GM18502 (cell line): ENCODE measurements at regions not wholly inside any gene's neighbourhood (a gene's known extent, or its start where the extent isn't known, plus 50 kb on each side); places are given as distances from the start of the nearest gene placed in this dataset.

Experiments
- ATAC-seq: cut with Tn5 transposase; IDR thresholded peaks from one replicate; pipeline ENCODE4 v1.9.1; 2021; ENCODE audit warnings: mild to moderate bottlenecking; ENCODE audit not compliant: unreplicated experiment, poor library complexity

- ATAC-seq: no peak
Measured at GRCh38 chr3:84439476-84439875, 519.3 kb upstream of the CADM2 start.

GRCh38 chr3:84440291-84440690, 518.5 kb upstream of the CADM2 start:
- no peak for ATAC-seq

DNA sequence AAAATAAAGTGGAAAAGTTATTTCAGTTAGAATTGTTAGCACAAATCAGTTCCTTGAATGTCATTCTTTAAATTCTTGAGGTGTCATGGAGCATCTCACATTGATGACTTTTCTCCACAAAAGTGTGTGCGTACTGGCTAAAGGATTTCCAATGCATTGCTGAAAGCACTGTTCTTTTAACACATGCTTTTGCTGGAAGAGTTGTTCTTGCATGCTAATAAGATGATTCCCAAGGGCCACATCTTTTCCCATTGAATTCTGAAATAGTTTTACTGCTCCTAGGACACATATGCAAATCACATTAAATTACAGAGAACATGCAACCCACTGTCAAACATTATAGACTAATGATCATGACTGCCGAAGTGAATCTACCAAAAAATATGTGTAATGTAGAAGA, 516.3 kb upstream of the CADM2 start:
- no peak for ATAC-seq

DNA sequence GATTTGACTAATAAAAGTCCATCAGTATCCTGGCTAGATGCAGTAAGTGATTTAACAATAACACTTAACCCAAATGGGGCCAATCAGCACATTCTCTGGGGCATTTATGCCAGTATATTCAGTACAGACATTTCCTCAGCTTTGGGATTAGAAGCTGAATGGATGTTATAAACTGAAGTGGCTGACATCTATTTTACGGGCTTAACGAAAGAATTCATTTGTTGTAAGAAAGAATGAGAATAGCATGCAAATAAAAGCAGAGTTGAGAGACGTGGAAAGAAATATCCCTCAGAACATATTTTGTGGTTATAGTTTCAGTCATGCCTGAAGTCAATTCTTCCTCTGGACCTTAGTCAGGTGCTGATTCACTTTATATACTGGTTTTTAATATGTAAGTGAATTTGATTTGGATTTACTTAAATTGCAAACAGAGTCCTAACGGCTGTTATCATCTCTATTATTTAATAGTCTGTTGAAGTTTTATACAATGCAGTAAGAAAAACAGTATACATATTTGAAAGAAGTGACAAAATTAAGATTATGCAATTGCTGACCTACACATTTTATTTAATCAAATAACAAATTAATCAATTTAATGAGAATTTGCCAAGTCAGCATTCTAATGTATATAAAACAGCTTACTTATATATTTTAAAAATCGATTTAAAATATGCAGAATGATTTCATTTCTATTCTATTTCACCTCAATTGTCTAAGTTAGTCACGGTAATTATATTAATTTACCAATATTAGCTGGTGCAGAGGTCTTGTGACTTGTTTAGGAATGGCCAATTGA, 513.9 kb upstream of the CADM2 start:
- ATAC-seq: no peak

- ATAC-seq: no peak
Measured at GRCh38 chr3:84487296-84487695, 471.5 kb upstream of the CADM2 start.

- ATAC-seq: no peak
Measured at GRCh38 chr3:84504761-84505160, 454.0 kb upstream of the CADM2 start.

GRCh38 chr3:84510007-84510406, 448.8 kb upstream of the CADM2 start:
- no peak for ATAC-seq

DNA sequence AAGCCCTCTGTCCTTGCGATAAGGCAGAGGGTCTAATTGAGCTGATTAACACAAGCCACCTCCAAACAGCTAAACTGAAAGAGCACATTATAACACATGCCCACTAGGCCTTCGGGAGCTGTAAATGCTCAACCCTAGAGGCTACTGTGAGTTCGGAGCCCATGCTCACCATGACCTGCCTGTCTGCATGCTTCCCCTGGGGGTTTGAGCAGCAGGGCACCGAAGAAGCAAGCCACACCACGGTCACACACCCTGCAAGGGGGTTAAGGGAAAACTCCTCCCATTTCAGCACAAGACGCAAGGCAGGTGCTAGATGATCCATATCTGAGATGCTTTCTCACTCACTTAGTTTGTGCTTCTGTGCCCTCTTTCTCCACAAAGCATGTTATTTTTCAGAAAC, 435.9 kb upstream of the CADM2 start:
- ATAC-seq: no peak

- no peak for ATAC-seq
Measured at GRCh38 chr3:84536916-84537315, 421.9 kb upstream of the CADM2 start.

DNA sequence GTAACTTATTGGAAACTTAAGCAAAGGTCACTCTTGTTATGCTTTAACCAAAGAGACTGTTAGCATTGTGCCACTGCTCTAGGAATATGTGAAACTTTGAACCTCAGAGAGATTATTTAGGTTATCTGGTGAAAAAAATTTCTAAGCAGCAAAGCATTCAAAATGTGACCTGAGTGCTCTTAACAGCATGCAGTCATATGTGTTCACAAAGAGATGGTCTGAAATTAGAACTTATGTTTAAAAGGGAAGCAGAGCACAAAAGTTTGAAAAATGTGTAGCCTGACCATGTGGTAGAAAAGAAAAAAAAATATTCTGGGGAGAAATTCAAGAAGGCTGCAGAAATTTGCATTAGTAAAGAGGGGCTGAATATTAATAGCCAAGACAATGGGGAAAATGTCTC, 420.2 kb upstream of the CADM2 start:
- ATAC-seq: no peak

DNA sequence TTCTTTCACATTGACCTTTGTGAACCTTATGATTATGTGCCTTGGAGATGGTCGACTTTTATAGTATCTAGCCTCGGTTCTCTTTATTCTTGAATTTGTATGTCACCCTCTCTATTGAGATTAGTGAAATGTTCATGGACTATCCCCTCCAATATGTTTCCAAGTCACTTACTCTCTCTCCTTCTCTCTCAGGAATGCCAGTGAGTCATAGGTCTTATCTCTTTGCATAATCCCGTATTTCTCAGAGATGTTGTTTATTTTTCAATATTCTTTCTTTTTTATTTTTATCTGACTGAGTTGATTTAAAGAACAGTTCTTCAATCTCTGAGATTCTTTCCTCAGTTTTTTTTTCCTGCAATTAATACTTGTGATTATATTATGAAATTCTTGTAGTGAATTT, 411.6 kb upstream of the CADM2 start:
- no peak for ATAC-seq

- ATAC-seq: peak; percentile 99
Measured at GRCh38 chr3:84547971-84548970, 410.5 kb upstream of the CADM2 start.

DNA sequence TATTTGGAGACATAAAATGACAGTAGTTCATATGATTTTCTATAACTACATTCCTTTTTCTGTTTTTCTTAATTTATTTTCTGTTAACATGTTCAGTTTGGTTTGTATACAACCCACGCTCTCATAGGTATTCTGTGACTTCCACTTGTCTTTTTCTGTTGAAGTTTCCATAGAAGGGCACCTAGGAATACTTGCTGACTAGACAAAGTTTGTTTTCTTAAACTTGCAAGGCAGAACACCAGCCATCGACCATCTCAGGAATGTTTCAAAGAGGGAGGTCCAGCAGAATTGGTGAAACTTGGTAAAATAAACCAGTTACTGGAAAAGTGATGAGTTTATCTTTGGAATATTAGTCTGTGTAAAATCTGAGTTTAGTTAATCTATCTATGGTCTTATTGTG, 403.2 kb upstream of the CADM2 start:
- no peak for ATAC-seq

GRCh38 chr3:84566256-84566655, 392.5 kb upstream of the CADM2 start:
- ATAC-seq: no peak

GRCh38 chr3:84567796-84568195, 391.0 kb upstream of the CADM2 start:
- ATAC-seq: no peak

DNA sequence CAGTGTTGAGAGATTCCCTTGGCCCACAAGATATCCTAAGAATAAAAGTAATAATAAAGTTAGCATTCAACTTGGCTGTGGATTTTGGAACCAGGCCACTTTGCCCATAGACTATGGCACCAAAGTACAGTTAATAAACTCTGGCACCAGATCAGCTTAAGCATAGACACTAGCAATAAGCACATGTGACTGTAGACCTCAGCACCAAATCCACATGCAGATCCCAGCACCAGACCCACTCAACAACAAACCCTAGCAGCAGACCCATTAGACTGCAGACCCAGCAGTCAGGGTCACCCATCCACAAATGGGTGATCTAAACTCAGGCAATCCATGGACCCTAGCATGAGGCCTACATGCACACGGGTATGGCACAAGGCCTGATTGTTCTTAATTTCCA, 384.8 kb upstream of the CADM2 start:
- no peak for ATAC-seq

DNA sequence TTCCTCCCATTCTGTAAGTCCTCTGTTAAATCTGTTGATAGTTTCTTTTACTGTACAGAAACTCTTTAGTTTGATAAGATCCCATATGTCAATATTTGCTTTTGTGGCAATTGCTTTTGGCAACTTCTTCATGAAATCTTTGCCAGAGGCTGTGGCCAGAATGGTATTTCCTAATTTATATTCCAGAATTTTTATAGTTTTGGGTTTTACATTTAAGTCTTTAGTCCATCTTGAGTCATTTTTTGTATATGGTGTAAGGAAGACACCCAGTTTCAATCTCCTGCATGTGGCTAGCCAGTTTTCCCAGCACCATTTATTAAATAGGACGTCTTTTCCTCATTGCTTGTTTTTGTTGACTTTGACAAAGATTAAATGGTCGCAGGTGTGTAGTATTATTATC, 372.4 kb upstream of the CADM2 start:
- no peak for ATAC-seq

- ATAC-seq: no peak
Measured at GRCh38 chr3:84600703-84601225, 358.0 kb upstream of the CADM2 start.

GRCh38 chr3:84601303-84601702, 357.5 kb upstream of the CADM2 start:
- no peak for ATAC-seq

DNA sequence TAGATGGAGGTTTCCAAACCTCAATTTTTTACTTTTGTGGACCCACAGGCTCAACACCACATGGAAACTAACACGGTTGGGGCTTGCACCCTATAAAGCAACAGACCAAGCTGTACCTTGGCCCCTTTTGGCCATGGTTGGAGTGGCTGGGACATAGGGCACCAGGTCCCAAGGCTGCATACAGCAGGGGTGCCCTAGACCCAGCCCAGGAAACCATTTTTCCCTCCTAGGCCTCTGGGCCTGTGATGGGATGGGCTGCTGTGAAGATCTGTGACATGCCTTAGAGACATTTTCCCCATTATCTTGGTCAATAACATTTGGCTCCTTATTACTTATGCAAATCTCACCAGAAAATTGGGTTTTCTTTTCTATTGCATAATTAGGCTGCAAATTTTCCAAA, 337.0 kb upstream of the CADM2 start:
- no peak for ATAC-seq

DNA sequence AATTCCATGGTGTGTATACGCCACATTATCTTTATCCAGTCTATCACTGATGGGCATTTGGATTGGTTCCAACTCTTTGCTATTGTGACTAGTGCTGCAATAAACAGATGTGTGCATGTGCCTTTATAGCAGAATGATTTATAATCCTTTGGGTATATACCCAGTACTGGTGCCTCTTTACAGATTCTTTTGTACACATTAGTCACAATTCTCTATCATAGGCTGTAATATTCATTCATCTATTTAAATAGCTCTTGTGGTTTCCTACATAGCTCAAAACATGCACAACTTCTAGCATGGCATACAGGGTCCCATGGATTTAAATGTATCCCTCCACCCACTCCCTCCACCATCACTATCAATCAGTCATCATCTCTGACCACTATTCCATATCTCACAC, 324.1 kb upstream of the CADM2 start:
- no peak for ATAC-seq
